GM23248 (cell line): ENCODE measurements at regions not wholly inside any gene's neighbourhood (a gene's known extent, or its start where the extent isn't known, plus 50 kb on each side); places are given as distances from the start of the nearest gene placed in this dataset.

Experiments used
- EZH2 ChIP-seq: fragments of 200-600 bp; sonication (generic); IDR thresholded peaks from 2 replicates; pipeline ENCODE4 v1.6.1; 2018; ENCODE audit warnings: antibody characterized with exemption, mild to moderate bottlenecking; ENCODE audit not compliant: insufficient read depth, poor library complexity, severe bottlenecking
- EZH2phosphoT487 ChIP-seq: fragments of 200-600 bp; sonication (generic); IDR thresholded peaks from 2 replicates; pipeline ENCODE4 v1.6.1; 2018; ENCODE audit warnings: antibody characterized with exemption, moderate library complexity, mild to moderate bottlenecking, low read depth; ENCODE audit not compliant: insufficient read depth

GRCh38 chr20:24199501-24199900 is 210.9 kb upstream of the GGTLC1 start:
- TF ChIP-seq EZH2phosphoT487 (no peak), EZH2 (no peak)
